HepG2 (cell line): ENCODE measurements at regions not wholly inside any gene's neighbourhood (a gene's known extent, or its start where the extent isn't known, plus 50 kb on each side); places are given as distances from the start of the nearest gene placed in this dataset.
A peak's percentile ranks its signal among the peaks of the same experiment; 100 is the strongest.

Experiments
- ATAC-seq: fragments of 200-7000 bp; cut with Tn5 transposase; 3 replicates; pipeline ENCODE4 v1.9.1; 2020; ENCODE audit warnings: mild to moderate bottlenecking, moderate library complexity
- BruUV-seq: library from RNA; stranded (reverse); fragments of 400-500 nt; replicated peaks from 2 replicates; lab custom pipeline; 2021; lab: Mats Ljungman, UMichigan
- CTCF ChIA-PET: fragments of 300-600 bp; formaldehyde crosslinking; extraction: SDS; loops from one replicate; lab custom pipeline; 2021; ENCODE audit warnings: low total read pairs, inconsistent platforms, low intra/inter-chr PET ratio; lab: Yijun Ruan, JAX
- POLR2A ChIA-PET: fragments of 350-600 bp; sonication (Branson Sonifier 250); formaldehyde crosslinking; loops from one replicate; lab custom pipeline; 2020; ENCODE audit warnings: antibody characterized with exemption, inconsistent platforms; lab: Yijun Ruan, JAX
- DNase-seq: peaks from one replicate; pipeline ENCODE4 v3.0.0-alpha.2; 2015; ENCODE audit warnings: low spot score
- FAIRE-seq: peaks from 3 replicates; lab custom pipeline; 2011; peaks lifted over from hg19 to GRCh38; lab: Jason Lieb, UNC
- H2AFZ ChIP-seq: one replicate; pipeline ENCODE4 v1.6.1; 2011; ENCODE audit warnings: low read length, inconsistent platforms
- H3K27ac ChIP-seq: fragments of 300-600 bp; 3 replicates; pipeline ENCODE4 v1.8.0; 2011; ENCODE audit warnings: mixed run types, mild to moderate bottlenecking, mixed read lengths, low read length, inconsistent platforms; ENCODE audit not compliant: insufficient read depth; ENCODE audit errors: extremely low read length
- H3K27me3 ChIP-seq, 2 experiments: fragments of 200-600 bp in 1 of 2; 2 replicates in 1 of 2; 3 replicates in 1 of 2; pipeline versions ENCODE4 v1.6.0 to v1.8.0; 2011; ENCODE audit warnings: low read length in 2 of 2, mild to moderate bottlenecking in 2 of 2, moderate library complexity in 2 of 2, inconsistent platforms in 1 of 2; ENCODE audit not compliant: insufficient read depth in 2 of 2, control insufficient read depth in 1 of 2
- H3K36me3 ChIP-seq, 2 experiments: fragments of 200-600 bp in 1 of 2; replicated peaks in 1 of 2; 2 replicates in 1 of 2; 3 replicates in 1 of 2; pipeline versions ENCODE4 v1.5.1 to v1.8.0; 2011; ENCODE audit warnings: low read length in 2 of 2, inconsistent platforms in 1 of 2; ENCODE audit not compliant: insufficient read depth in 2 of 2, control insufficient read depth in 1 of 2
- H3K4me1 ChIP-seq: 2 replicates; pipeline ENCODE4 v1.5.1; 2012; ENCODE audit warnings: low read length, inconsistent platforms; ENCODE audit not compliant: insufficient read depth
- H3K4me2 ChIP-seq: 2 replicates; pipeline ENCODE4 v1.6.0; 2011; ENCODE audit warnings: low read depth, low read length, inconsistent platforms
- H3K4me3 ChIP-seq, 3 experiments: fragments of 200-600 bp in 1 of 3; sonication (generic), shearing (Covaris generic) in 1 of 3; replicated peaks in 1 of 3; 2 replicates each; pipeline ENCODE4 v1.5.1; 2011 to 2016; ENCODE audit warnings: low read length in 3 of 3, inconsistent platforms in 2 of 3, low read depth in 2 of 3, mild to moderate bottlenecking in 2 of 3, control low read depth in 1 of 3, mixed read lengths in 1 of 3; ENCODE audit not compliant: insufficient read depth in 1 of 3
- H3K79me2 ChIP-seq: one replicate; pipeline ENCODE4 v1.6.1; 2011; ENCODE audit warnings: low read length, inconsistent platforms; ENCODE audit not compliant: insufficient read depth
- H3K9ac ChIP-seq: 2 replicates; pipeline ENCODE4 v1.6.0; 2011; ENCODE audit warnings: mild to moderate bottlenecking, low read depth, low read length, inconsistent platforms; ENCODE audit not compliant: insufficient read depth
- H3K9me3 ChIP-seq: 2 replicates; pipeline ENCODE4 v1.5.1; 2012; ENCODE audit warnings: mild to moderate bottlenecking, low read length
- H4K20me1 ChIP-seq: 2 replicates; pipeline ENCODE4 v1.6.0; 2011; ENCODE audit warnings: inconsistent platforms, mild to moderate bottlenecking, low read length, moderate library complexity; ENCODE audit not compliant: insufficient read depth
- AHDC1 ChIP-seq: sonication (generic); formaldehyde crosslinking; IDR thresholded peaks from 2 replicates; pipeline ENCODE4 v1.5.1; 2020; ENCODE audit warnings: mild to moderate bottlenecking, missing genetic modification reagents, borderline replicate concordance
- FOSL2 ChIP-seq: sonication (generic); formaldehyde crosslinking; IDR thresholded peaks from 2 replicates; pipeline ENCODE4 v1.4.0; 2020; ENCODE audit warnings: missing genetic modification reagents
- HHEX ChIP-seq: IDR thresholded peaks from 2 replicates; pipeline ENCODE4 v1.6.1; 2016; ENCODE audit warnings: control low read depth
- HNF1B ChIP-seq: sonication (generic); formaldehyde crosslinking; IDR thresholded peaks from 2 replicates; pipeline ENCODE4 v1.5.1; 2020; ENCODE audit warnings: mild to moderate bottlenecking, moderate library complexity, missing genetic modification reagents
- KLF9 ChIP-seq: IDR thresholded peaks from 2 replicates; pipeline ENCODE4 v1.6.1; 2016; ENCODE audit warnings: low read depth
- MAX ChIP-seq: IDR thresholded peaks from 2 replicates; pipeline ENCODE4 v1.6.1; 2012; ENCODE audit warnings: inconsistent platforms
- NR2F1 ChIP-seq, 2 experiments: fragments of 450-650 bp in 1 of 2; formaldehyde crosslinking in 1 of 2; IDR thresholded peaks; 2 replicates each; pipeline versions ENCODE4 v1.5.0 to v1.6.1; 2016 to 2020; ENCODE audit warnings: mild to moderate bottlenecking in 1 of 2, missing compliant biosample characterization in 1 of 2, missing genetic modification reagents in 1 of 2, moderate library complexity in 1 of 2
- NR2F6 ChIP-seq, 2 experiments: IDR thresholded peaks; 2 replicates each; pipeline ENCODE4 v1.6.1; 2016; ENCODE audit warnings: antibody characterized with exemption in 1 of 2, mild to moderate bottlenecking in 1 of 2
- THYN1 ChIP-seq: sonication (generic); formaldehyde crosslinking; IDR thresholded peaks from 2 replicates; pipeline ENCODE4 v1.8.1; 2023; ENCODE audit warnings: low read depth, mild to moderate bottlenecking, moderate library complexity, missing genetic modification reagents, borderline replicate concordance
- ZGPAT ChIP-seq: IDR thresholded peaks from 2 replicates; pipeline ENCODE4 v1.6.1; 2016; ENCODE audit warnings: mild to moderate bottlenecking
- ZMYM4 ChIP-seq: sonication (generic); formaldehyde crosslinking; IDR thresholded peaks from 2 replicates; pipeline ENCODE4 v1.8.1; 2023; ENCODE audit warnings: mild to moderate bottlenecking, missing genetic modification reagents
- ZNF12 ChIP-seq: sonication (generic); formaldehyde crosslinking; IDR thresholded peaks from 2 replicates; pipeline ENCODE4 v1.5.0; 2020; ENCODE audit warnings: missing genetic modification reagents
- ZNF691 ChIP-seq: sonication (generic); formaldehyde crosslinking; IDR thresholded peaks from 2 replicates; pipeline ENCODE4 v1.4.0; 2020; ENCODE audit warnings: missing genetic modification reagents, low read depth, mild to moderate bottlenecking, borderline replicate concordance
- ZSCAN9 ChIP-seq: IDR thresholded peaks from 2 replicates; pipeline ENCODE4 v1.6.1; 2016; ENCODE audit warnings: borderline replicate concordance
- WGBS: methylation state at CpG from one replicate; pipeline ENCODE4 v1.1.6; 2017; ENCODE audit warnings: low lambda C conversion rate; 5-methylcytosine and 5-hydroxymethylcytosine counted together
- in situ Hi-C: cut with HindIII; loops from 2 replicates; pipeline ENCODE4 v1.10.0; 2017; ENCODE audit warnings: low pct_unique_long_range_greater_than_20kb; ENCODE audit not compliant: extremely low pct_ligation_motif_present
- intact Hi-C: fragments of 100-400 bp; cut with micrococcal nuclease; formaldehyde crosslinking; loops from one replicate; pipeline ENCODE4 v1.10.0; 2022; ENCODE audit not compliant: unreplicated experiment

- H3K27ac ChIP-seq = no peak overlapping the region
- no peaks in the 10 kb centered on the region for H3K27me3 ChIP-seq
- H3K4me3 ChIP-seq = no peak overlapping the region
- in situ Hi-C loops (loop anchor here (10.0 kb wide), 1 partner anchor 291 kb away; the partner anchor contains the start of gene BMP4), intact Hi-C loops (loop anchor here (1.0 to 2.0 kb wide), 5 partner anchors 123 to 685 kb away; no protein-coding TSS in a partner anchor)
- no peak overlapping the region; the same call in 1 of the 2 replicates for H3K9ac ChIP-seq
- H4K20me1 ChIP-seq = no peaks in the 10 kb centered on the region
- 0 out of 2 replicates have a peak, but pooled peaks cover 3% of the 10 kb centered on the region for H3K9me3 ChIP-seq
- no peaks in the 10 kb centered on the region for H3K36me3 ChIP-seq
- no peaks in the 10 kb centered on the region for H3K79me2 ChIP-seq
- FAIRE-seq = peak; percentile 86
- peak; percentile 76 for DNase-seq
- peak; percentile 99 for ATAC-seq
- ChIA-PET POLR2A (interaction anchor here (1.1 to 1.8 kb wide), 3 partner anchors 50 to 293 kb away, joined by 4 to 8 read pairs (median 7); partner anchors contain the start of gene BMP4), CTCF (interaction anchor here (1.6 to 1.8 kb wide), 2 partner anchors 124 to 511 kb away, joined by 4 to 5 read pairs; no protein-coding TSS in a partner anchor)
- H3K4me1 ChIP-seq = peaks cover 17% of the 10 kb centered on the region
- 16% methylated on average over 3 of the region's 3 CpGs for WGBS
- BruUV-seq = no TSS peak
- peak overlapping the region; percentile 49 for H3K4me2 ChIP-seq
- peak overlapping the region; percentile 43 for H2AFZ ChIP-seq
- TF ChIP-seq HHEX (CRISPR knock-in tag) (no peak), ZNF12 (peak; percentile 58; the same call in 1 of the 2 replicates), NR2F1 (CRISPR knock-in tag; IDR thresholded peaks at IDR 0.05) (no peak), ZSCAN9 (0 out of 2 replicates have a peak, but pooled peaks have one; percentile 28), ZGPAT (CRISPR knock-in tag) (0 out of 2 replicates have a peak, but pooled peaks have one; percentile 38), HNF1B (0 out of 2 replicates have a peak, but pooled peaks have one; percentile 33), THYN1 (CRISPR knock-in tag) (no peak), AHDC1 (CRISPR knock-in tag) (0 out of 2 replicates have a peak, but pooled peaks have one; percentile 8), FOSL2 (CRISPR knock-in tag) (peak; percentile 43; the same call in 1 of the 2 replicates), ZNF691 (CRISPR knock-in tag) (0 out of 2 replicates have a peak, but pooled peaks have one; percentile 41), KLF9 (no peak), NR2F6 (IDR thresholded peaks at IDR 0.05) (no peak), NR2F6 (CRISPR knock-in tag; IDR thresholded peaks at IDR 0.05) (peak; percentile 20; the same call in 1 of the 2 replicates), ZMYM4 (0 out of 2 replicates have a peak, but pooled peaks have one; percentile 32), MAX (0 out of 2 replicates have a peak, but pooled peaks have one; percentile 23)
Observed at GRCh38 chr14:53663709-53664108, 292.9 kb downstream of the BMP4 start.
